Suprapubic skin (tissue), 4 donors: ENCODE measurements at regions not wholly inside any gene's neighbourhood (a gene's known extent, or its start where the extent isn't known, plus 50 kb on each side); places are given as distances from the start of the nearest gene placed in this dataset.

ENCODE experiments used
- DNase-seq, 2 donors: peaks; one replicate each; pipeline ENCODE4 v3.0.0-alpha.2; 2019; ENCODE audit warnings: low spot score in 2 of 2
- H3K27ac ChIP-seq: fragments of 200-600 bp; sonication (generic); one replicate; pipeline ENCODE4 v1.5.1; 2019
- H3K27me3 ChIP-seq: fragments of 200-600 bp; sonication (generic); one replicate; pipeline ENCODE4 v1.5.1; 2019
- H3K36me3 ChIP-seq: fragments of 200-600 bp; sonication (generic); one replicate; pipeline ENCODE4 v1.5.1; 2019
- H3K4me1 ChIP-seq: fragments of 200-600 bp; sonication (generic); one replicate; pipeline ENCODE4 v1.5.1; 2019
- H3K4me3 ChIP-seq: fragments of 200-600 bp; sonication (generic); one replicate; pipeline ENCODE4 v1.5.1; 2019; ENCODE audit warnings: mild to moderate bottlenecking
- H3K9me3 ChIP-seq: fragments of 200-600 bp; sonication (generic); one replicate; pipeline ENCODE4 v1.5.1; 2019
- CTCF ChIP-seq, 2 donors: fragments of 200-600 bp in 1 of 2; fragments of 450-650 bp in 1 of 2; sonication (generic) in 1 of 2; IDR thresholded peaks; one replicate each; pipeline ENCODE4 v1.5.1; 2016 to 2019; ENCODE audit warnings: antibody characterized with exemption in 2 of 2, mild to moderate bottlenecking in 1 of 2, moderate library complexity in 1 of 2
- EP300 ChIP-seq: sonication (generic); formaldehyde crosslinking; IDR thresholded peaks from one replicate; pipeline ENCODE4 v1.6.1; 2017; ENCODE audit warnings: antibody characterized with exemption
- POLR2A ChIP-seq, 2 donors: fragments of 450-650 bp; IDR thresholded peaks; one replicate each; pipeline ENCODE4 v1.6.1; 2017; ENCODE audit warnings: antibody characterized with exemption in 2 of 2, mild to moderate bottlenecking in 2 of 2, moderate library complexity in 2 of 2
- POLR2AphosphoS5 ChIP-seq, 3 donors: sonication (generic); formaldehyde crosslinking; IDR thresholded peaks; one replicate each; pipeline ENCODE4 v1.6.1; 2017; ENCODE audit warnings: antibody characterized with exemption in 3 of 3
- WGBS: methylation state at CpG from one replicate; pipeline ENCODE4 v1.1.5; 2018; 5-methylcytosine and 5-hydroxymethylcytosine counted together

- Histone ChIP-seq H3K4me3 (no peak overlapping the region), H3K27ac (no peak overlapping the region), H3K4me1 (no peaks in the 10 kb centered on the region), H3K9me3 (no peaks in the 10 kb centered on the region), H3K27me3 (no peaks in the 10 kb centered on the region), H3K36me3 (no peaks in the 10 kb centered on the region)
- TF ChIP-seq EP300 (no peak), POLR2A (IDR thresholded peaks at IDR 0.05) (no peak), POLR2AphosphoS5 (IDR thresholded peaks at IDR 0.05) (no peak), CTCF (IDR thresholded peaks at IDR 0.05) (no peak)
- 64% methylated on average over 6 of the region's 6 CpGs for WGBS
- no peak for DNase-seq
Measured at GRCh38 chr7:123401295-123401694, 133.1 kb downstream of the IQUB start.

- Histone ChIP-seq H3K4me1 (no peaks in the 10 kb centered on the region), H3K9me3 (no peaks in the 10 kb centered on the region), H3K27ac (no peak overlapping the region), H3K4me3 (no peak overlapping the region), H3K27me3 (no peaks in the 10 kb centered on the region), H3K36me3 (no peaks in the 10 kb centered on the region)
- DNase-seq, result no peak
- TF ChIP-seq POLR2A (IDR thresholded peaks at IDR 0.05) (no peak), EP300 (no peak), CTCF (IDR thresholded peaks at IDR 0.05) (no peak), POLR2AphosphoS5 (IDR thresholded peaks at IDR 0.05) (no peak)
Measured at GRCh38 chr7:123400196-123400595, 134.2 kb downstream of the IQUB start.

GRCh38 chr7:123398921-123399320 is 135.5 kb downstream of the IQUB start:
- no peak overlapping the region for H3K27ac ChIP-seq
- TF ChIP-seq POLR2A (IDR thresholded peaks at IDR 0.05), result no peak
- no peak for TF ChIP-seq EP300
- no peak for TF ChIP-seq POLR2AphosphoS5 (IDR thresholded peaks at IDR 0.05)
- no peak for TF ChIP-seq CTCF (IDR thresholded peaks at IDR 0.05)
- no peaks in the 10 kb centered on the region for H3K36me3 ChIP-seq

GRCh38 chr7:123397746-123398338 is 136.6 kb downstream of the IQUB start:
- no peak for TF ChIP-seq EP300
- no peak for TF ChIP-seq POLR2A (IDR thresholded peaks at IDR 0.05)
- TF ChIP-seq POLR2AphosphoS5 (IDR thresholded peaks at IDR 0.05), result no peak
- no peak for TF ChIP-seq CTCF (IDR thresholded peaks at IDR 0.05)
- no peak overlapping the region for H3K4me3 ChIP-seq
- no peaks in the 10 kb centered on the region for H3K27me3 ChIP-seq
- 71% methylated on average over 6 of the region's 6 CpGs for WGBS
- no peaks in the 10 kb centered on the region for H3K36me3 ChIP-seq
- no peaks in the 10 kb centered on the region for H3K4me1 ChIP-seq
- DNase-seq, result no peak
- H3K9me3 ChIP-seq, result no peaks in the 10 kb centered on the region
- no peak overlapping the region for H3K27ac ChIP-seq

More at GRCh38 chr7:123398921-123399320, 135.5 kb downstream of the IQUB start:
- Histone ChIP-seq H3K4me3 (no peak overlapping the region), H3K4me1 (no peaks in the 10 kb centered on the region), H3K9me3 (no peaks in the 10 kb centered on the region), H3K27me3 (no peaks in the 10 kb centered on the region)
- DNase-seq, result no peak

- Histone ChIP-seq H3K27ac (no peak overlapping the region), H3K4me1 (no peaks in the 10 kb centered on the region), H3K9me3 (no peaks in the 10 kb centered on the region), H3K36me3 (no peaks in the 10 kb centered on the region), H3K27me3 (no peaks in the 10 kb centered on the region), H3K4me3 (no peak overlapping the region)
- TF ChIP-seq EP300 (no peak), POLR2AphosphoS5 (IDR thresholded peaks at IDR 0.05) (no peak), CTCF (IDR thresholded peaks at IDR 0.05) (no peak), POLR2A (IDR thresholded peaks at IDR 0.05) (no peak)
- DNase-seq, result no peak
- 50% methylated on average over 6 of the region's 6 CpGs for WGBS
Measured at GRCh38 chr7:123393623-123394022, 140.8 kb downstream of the IQUB start.
